ENCODE measurements at regions not wholly inside any gene's neighbourhood (a gene's known extent, or its start where the extent isn't known, plus 50 kb on each side); places are given as distances from the start of the nearest gene placed in this dataset.

DNA sequence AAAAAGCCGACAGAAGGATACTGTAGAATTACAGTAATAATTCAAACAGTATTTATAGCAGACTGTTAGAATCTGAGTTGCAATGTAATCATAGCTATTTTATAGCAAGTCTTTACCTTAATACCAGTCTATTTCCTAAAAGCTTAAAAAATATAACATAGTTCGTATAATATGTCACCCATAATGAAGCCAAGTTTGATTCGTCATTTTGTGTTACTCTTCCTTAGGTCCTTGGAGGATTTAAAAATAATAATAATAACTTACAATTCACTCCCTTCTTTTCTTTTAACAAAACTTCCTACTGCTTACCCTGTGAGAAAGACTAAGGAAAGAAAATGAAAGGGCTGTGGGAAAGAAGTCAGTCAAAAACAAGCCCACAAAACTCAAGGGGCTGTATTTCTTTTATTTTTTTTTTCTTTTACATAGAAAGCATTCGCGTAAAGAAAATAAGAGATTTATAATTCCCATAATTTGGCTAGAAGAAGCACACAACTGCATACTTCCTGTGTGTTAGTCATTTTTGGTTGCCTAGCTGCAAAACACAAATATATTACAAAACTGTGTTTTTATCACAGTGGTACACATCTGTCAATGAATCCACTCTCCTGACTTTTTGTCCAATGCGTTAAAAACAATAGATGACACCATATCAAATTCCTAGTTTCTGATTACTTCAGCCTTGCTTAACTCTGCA is 187.2 kb upstream of the CELF2 start:
- DNase-seq, result no peak

DNA sequence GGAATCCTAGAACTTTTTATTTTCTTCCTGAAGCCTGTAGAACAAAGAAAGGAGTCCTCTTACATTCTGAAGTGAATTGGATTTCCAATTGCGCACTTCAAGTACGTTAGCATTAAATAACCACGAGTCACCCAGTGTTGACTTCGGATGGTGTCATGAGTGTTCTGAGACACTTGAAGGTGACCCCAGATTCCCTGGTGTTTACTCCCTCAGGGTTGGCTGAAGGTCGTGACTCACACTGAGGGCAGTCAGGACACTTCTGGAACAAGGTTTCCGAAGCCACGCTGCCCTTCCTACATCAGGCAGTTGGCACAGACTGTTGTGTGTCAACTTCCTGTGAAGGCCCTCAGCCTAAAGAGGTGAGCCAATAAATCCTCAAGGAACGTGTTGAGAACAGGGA is 186.6 kb upstream of the CELF2 start:
- no peak for DNase-seq

DNA sequence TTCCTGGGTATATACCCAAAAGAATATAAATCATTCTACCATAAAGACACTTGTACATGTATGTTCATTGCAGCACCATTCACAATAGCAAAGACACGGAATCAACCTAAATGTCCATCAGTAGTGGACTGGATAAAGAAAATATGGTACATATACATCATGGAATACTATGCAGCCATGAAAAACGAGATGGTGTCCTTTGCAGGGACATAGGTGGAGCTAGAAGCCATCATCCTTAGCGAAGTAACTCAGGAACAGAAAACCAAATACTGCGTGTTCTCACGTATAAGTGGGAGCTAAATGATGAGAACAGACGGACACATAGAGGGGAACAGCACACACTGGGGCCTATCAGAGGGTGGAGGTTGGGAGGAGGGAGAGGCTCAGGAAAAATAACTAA is 183.7 kb upstream of the CELF2 start:
- no peak for DNase-seq

DNA sequence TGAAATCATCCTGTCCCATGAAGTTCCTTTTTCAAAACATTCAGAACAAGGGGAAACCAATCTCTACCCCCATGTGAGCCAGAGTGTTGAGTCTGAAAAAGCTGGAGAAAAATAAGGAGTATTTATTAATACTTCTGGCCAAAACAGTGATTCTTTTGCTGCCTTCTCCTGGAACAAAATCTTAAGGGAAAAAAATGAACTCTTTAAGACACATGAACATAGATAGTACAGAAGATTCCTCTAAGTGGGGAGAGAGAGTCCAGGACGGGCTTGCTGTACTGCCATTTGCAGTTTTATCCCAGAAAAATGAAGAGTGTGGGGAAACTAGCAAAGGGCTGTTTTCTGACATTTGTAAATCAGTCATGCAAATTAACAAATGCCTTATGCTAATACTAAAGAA is 173.4 kb upstream of the CELF2 start:
- no peak for DNase-seq

DNA sequence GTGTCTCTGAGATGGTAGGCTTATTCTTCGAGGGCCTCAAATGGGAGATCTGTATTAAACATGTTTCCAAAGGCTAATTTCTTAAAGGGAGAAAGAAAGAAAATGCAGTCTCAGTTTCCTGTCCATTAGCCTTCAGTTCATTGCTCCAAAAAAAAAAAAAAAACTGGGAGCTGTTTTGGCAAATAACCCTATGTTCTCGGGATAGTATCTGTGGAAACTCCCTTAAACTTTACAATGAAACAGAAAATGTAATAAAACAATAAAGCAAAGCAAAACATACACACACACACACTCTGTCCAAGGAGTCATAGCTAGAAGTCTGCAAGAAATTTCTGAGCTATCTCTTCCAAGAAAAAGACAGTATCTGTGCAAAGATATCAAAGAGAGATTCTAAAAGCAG is 172.5 kb upstream of the CELF2 start:
- DNase-seq, result no peak

DNA sequence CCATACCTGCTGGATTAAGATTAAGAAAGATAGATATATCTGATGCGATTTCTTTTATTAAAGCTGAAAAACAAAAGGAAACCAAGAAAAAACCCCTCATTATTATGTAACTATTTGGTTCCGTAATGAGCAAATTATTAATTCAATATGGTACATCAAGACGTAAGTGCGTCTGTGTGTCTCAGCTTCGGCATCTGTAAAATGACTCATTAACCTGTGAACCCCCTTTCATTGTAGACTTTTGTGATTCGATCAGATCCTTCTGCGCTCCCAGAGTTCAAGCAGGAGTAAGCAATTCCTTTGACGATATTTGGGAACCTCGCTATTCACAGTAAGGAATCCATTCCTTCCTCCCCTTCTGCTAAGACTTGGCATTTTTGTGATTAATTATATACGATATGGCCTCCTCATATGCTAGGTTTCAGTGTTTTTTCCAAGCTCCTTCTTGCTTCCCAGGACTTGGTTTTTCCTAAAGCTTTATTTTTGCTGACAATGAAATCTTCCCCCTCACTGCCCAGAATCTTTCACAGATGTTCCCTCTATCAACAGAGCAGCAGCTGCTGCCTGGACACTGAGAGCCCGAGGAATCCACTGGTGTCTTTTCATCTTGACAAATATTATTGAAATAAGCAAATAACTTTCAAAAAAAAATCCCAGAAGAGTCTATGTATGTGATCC is 171.7 kb upstream of the CELF2 start:
- DNase-seq, result no peak

DNA sequence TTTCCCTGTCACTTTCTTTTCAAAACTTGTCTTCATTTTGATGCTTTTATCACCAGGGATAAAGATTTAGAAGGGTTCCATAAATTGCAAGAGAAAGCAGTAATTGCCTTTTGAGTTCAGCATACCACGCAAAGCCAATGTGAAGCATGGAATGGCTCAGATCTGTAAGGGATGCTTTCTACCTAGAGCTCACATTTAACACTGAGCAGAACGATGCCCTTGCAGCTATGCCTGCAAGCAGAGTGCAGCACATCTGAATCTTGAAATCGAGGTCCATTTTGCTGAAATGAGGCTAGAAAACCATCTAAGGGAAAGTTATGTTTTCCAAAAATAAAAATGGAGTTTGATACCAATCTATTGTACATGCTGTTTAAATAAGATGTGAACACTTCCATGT is 171.2 kb upstream of the CELF2 start:
- no peak for DNase-seq

DNA sequence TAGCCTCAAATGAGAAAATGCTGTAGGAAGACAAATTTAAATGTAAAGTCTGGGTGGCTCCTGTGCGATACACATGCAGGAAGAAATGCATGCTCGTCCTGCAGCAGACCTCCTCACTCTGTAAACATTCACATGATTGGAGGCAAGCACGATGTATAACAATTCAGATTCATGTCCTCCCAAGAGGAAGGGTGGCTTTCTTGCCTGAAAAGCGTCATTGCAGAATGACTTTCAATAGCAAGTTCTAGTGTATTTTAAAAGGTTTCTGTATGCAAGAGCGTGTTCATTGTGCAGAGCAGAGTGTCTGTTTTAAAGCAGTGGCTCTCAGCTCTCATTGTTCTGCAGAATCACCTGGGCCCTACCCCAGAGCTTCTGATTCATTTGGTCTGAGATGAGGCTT is 170.3 kb upstream of the CELF2 start:
- no peak for DNase-seq

DNA sequence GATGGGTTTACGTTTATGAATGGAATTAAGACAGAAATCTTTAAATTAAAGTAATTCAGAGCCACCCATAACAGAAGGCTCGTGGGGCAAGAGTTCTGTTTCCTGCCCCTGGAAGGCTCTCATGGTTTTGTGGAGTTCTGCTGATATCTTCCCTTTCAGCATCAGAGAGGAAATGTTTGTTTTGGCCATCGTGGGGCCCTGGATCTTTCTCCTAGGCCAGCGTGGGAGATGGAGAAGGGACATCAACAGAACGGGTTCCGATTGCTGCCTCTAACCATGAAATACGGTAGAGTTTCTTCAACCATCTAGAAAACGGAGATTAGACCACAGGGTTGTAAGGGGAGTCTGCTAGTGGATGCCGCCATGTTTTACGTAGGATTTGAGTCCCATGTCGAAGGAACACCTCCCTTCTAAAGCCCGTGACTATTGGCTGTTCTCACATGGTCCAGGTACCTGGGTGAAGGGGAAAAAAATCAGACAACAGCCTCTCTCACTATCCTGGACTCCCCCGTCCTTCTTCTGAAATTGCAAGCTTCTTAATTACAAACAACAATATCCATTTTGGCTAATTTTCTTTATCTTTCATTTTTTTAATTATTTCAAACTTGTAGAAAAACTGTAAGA is 169.1 kb upstream of the CELF2 start:
- no peak for DNase-seq

DNA sequence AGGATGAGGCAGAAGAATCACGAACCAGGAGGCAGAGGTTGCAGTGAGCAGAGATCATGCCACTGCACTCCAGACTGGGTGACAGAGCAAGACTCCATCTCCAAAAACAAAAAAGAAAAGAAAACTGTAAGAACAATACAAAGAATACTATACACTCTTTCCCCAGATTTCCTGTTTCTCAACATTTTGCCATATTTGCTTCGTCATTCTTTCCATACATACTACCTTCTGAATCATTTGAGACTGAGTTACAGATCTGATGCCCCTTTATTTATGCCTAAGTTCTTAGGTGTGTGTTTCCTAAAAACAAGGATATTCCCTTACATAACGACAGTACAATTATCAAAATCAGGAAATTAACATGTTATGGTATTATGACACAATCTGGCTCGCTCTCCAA is 168.4 kb upstream of the CELF2 start:
- no peak for DNase-seq

DNA sequence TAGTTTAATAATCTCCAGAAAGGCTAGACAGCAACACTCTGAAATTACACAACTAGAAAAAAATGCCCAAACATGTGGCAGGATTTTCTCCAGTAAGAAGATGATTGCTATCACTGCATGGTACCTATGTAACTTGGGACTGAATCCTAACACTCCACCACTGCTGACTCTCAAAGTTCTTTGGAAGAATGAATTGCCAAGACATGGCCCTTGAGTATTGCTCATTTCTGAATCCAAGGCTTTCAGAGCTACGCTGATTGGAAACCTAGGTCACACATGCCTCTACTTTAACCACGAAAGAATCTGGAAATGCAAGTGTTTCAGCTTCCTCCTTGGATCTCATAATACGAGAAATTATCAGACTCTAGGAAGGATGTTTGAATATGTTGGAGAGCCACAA is 167.5 kb upstream of the CELF2 start:
- DNase-seq, result no peak

DNA sequence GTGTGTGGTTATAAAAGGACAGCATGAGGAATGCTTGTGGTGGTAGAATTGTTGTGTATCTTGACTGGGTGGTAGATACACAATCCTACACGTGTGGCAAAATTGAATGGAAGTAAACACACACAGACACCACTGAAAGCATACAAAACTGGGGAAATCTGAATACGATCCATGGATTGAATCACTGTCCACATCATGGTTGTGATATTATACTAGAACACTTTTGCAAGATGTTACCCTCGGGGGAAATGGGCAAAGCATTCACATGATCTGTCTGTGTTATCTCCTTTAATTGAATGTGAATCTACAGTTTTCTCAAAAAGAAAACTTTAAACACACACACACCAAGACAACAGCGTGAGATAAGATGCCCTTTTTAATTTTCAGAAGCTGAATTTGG is 165.2 kb upstream of the CELF2 start:
- DNase-seq, result no peak

DNA sequence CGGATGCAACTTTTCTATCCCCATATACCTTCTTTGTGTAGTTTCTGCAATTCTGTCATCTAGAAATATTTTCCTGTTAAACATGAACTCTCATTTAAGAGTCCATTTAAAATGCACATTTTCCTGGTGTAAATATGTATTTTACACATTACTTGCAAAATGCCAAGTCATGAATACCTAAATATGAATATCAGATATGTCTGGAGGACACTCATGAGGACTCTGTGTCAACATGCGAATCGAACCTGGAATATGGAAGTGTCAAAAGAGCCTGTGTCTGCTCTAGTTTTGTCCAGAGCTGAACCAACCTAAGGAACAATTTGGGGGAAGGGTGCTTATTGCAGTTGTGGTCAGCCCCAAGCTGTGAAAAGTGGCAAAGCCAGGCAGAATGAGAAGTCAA is 163.7 kb upstream of the CELF2 start:
- no peak for DNase-seq

DNA sequence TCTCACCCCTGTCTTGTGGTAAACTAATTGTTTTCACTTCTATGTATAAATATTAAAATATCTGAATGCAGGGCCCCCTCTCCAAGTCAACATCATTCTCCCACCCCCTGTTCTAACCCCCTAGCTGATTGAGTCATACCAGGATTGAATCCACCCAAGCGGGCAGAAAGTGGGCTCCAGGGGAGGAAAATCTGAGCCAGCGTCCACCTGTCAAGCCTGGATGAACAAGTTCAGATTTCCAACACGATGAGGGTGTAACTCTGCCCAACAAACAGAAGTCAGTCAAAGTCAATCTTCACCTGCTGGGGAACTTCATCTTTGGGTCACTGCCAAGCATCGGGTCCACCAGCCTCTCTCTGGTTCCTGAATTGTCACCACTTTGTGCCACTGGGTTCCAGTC is 162.9 kb upstream of the CELF2 start:
- DNase-seq, result no peak

DNA sequence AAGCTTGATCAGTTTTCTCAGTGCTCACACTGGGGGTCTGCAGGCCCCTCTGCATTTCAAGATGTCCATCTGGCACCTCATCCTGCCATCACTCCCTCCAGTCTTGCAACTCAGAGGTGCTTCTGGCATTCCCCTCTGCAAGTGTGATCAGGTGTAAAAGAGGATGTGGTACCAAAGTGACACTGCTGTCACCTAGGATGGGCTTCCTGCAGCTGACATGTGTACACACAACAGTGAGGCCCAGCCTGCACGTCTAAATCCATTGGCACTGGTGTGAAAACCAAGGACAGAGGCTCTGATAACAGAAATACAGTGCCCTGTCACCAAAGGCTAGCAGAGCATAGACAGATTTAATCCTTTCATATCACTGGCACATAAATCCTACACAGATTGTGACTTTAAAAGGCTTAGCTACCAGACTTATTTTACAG is 162.5 kb upstream of the CELF2 start:
- DNase-seq, result no peak

DNA sequence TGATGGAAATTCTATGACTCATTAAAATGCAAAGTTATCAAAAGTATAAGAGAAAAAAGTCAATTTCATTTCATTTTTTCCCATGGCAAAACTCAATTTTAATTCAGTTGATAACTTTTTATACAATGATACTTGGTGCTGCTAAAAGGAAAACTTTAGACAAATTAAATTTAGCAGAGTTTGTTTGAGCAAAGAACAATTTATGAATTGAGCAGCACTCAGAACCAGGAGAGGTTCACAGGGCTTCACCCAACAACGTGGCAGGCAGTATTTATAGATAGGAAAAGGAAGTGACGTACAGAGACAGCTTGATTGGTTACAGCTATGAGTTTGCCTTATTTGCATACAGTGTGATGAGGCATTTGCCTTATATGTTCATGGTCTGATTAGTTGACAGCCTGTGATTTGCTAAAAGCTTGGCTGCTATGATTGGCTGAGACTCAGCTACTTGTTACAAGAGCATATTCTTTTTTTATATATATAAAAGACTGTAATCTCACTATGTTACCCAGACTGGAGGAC is 157.2 kb upstream of the CELF2 start:
- DNase-seq, result no peak

DNA sequence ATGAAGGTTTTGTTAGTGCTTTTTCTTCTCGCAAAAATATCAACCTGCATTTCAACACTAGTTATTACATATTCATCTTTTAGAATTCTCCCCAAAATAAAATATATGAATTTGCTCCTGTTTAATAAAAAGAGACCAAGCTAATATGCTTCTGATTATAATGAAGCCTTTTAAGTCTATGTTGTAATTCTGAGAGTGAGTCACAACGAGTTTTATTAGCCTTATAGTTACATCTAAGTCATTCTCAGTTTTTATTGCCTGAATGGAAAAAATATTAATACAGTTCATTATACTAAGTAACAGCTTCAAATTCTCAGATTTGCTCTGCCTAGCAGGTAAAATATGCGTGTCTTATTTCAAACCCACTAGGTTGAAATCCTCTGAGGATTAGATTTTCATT is 152.4 kb upstream of the CELF2 start:
- DNase-seq, result no peak

DNA sequence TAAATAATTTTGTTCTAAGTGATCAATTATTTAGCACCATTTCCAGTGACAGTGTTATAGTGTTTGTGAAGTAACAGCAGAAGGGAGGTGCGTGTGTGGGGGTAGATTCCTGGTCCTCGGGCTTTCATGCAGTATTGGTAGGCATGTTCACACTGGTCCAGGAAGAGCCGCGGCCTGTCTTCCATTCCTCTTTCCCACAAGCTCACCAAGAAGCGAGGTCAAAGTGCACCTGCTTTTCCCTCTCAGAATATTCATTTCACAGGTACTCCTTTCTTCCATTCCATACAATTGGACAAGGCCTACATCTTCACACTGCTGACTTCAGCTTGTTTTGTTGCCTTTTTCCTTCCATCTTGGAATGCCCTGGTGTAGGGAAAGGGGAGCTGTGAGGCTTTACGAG is 151.8 kb upstream of the CELF2 start:
- no peak for DNase-seq

DNA sequence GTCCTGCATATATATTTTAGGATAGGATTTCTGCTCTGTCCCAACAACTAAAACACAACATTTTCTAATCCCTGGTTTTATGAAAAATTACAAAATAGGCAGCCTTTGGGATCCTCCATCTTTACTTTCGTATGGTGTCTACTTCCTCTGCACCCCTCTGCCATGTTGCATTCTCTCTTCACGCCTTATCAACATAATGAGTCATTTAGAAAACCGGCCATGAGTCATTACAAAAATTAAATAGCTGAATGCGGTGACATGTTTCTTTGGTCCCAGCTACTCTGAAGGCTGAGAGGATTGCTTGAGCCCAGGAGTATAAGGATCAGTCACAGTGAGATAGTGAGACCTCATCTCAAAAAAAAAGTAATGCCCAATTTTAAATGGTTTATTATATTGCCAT is 148.1 kb upstream of the CELF2 start:
- DNase-seq, result no peak

DNA sequence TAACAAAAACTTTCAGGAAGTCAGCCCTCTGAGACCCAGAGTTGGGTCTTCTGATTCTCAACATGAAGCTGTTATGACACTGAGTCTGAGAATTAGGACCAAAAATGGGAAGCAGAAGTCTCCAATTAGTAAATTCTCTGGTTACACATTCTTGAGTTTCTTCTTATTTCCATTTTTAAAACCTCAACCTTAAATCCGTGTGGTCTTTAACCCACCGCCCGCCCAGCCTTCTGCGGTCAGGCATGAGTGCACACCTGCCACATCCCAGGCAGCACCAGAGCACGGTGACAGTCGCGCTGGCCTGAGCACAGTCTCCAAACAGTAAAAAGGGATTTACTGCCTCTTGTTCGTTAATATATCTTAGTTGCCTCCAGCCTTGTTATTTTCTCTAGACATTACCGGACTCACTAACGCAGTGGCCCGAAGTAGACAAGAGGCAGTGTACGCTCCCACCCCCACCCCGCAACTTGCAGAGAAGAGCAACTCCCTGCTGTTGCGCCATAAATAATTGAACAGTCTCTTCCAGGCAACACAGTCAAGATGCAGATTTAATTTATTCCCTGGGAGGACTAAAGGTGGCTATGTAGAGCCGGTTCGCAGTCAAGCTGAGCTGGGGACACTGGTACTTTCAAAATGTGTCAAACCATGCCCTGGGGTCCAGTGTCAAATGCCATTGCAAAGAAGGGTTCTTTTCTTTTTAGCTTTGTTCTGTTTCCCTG is 147.0 kb upstream of the CELF2 start:
- no peak for DNase-seq

DNA sequence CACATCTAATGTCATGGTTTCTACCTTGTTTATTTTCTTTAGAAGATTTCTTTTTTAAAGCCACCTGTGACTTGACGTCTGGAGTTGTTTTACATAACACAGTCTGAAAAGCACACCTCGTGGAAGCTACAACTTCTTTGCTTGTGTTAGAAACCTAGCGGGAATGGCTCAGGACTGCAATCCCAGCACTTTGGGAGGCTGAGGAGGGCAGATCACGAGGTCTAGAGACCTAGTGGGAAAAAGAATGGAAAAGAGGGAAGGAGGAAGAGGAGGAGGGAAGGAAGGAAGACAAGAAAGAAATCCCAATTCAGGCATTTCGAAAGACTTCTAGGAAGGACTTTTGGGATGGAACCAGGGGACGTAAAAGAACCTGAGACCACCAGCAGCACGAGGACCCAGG is 146.3 kb upstream of the CELF2 start:
- DNase-seq, result no peak

DNA sequence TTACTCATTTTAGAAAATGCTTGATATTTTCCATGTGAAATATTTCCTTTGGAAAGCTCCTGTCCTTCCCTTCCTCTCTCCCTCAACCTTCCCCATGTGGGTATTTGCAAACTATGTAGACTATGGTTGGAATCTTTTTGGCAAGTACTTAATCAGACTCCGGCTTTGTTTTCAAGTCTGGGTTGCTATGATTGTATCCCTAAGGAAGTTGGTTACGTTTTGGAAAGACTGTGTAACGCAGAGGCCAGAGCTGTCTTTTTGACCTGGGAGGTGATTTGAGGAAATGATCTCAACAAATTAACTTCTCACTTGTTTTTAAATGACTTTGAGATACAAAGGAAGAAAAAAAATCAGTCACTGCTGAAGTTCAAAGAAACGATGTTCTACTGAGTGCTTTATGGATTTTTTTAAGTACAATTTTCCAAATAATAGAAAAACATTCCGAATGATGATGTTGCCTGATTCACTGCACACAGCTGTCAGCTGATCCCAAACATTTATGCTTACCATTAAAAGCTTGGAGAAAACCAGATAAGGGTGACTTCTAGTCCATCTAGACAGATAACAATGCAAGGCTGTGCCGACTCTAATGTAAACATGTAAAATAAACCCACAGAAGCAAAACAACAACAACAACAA is 145.5 kb upstream of the CELF2 start:
- DNase-seq, result no peak

DNA sequence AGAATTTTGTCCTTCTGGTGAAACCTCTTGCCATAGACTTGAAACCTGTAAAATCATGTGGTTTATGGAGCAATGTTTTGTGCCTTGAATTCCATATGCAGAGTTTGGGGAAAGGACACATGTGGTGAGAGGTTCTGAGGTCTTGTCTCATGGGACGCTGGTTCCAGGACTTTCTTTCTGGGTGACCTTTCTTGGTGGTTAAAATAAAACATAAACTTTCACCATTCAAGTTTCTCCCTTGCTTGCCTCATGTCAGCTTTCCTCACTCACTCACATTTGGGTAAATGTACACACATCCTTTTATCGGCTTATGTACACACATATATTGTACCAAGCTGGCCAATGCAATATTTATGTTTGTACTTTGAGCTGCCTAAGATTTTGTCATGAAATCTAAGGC is 144.9 kb upstream of the CELF2 start:
- no peak for DNase-seq
